ENCODE measurements at regions not wholly inside any gene's neighbourhood (a gene's known extent, or its start where the extent isn't known, plus 50 kb on each side); places are given as distances from the start of the nearest gene placed in this dataset.

GRCh38 chr5:32932241-32932935 lies 221.3 kb downstream of the NPR3 start:
- TF ChIP-seq CTCF (IDR thresholded peaks at IDR 0.05 in 4 of 5, conservative IDR thresholded peaks at IDR 0.05 in 1 of 5): no peak
- TF ChIP-seq POLR2A (IDR thresholded peaks at IDR 0.05): no peak
